G401.6 (cell line): ENCODE measurements at regions not wholly inside any gene's neighbourhood (a gene's known extent, or its start where the extent isn't known, plus 50 kb on each side); places are given as distances from the start of the nearest gene placed in this dataset.

ENCODE experiments used
- FAIRE-seq: peaks from 2 replicates; lab custom pipeline; 2012; peaks lifted over from hg19 to GRCh38; lab: Jason Lieb, UNC

DNA sequence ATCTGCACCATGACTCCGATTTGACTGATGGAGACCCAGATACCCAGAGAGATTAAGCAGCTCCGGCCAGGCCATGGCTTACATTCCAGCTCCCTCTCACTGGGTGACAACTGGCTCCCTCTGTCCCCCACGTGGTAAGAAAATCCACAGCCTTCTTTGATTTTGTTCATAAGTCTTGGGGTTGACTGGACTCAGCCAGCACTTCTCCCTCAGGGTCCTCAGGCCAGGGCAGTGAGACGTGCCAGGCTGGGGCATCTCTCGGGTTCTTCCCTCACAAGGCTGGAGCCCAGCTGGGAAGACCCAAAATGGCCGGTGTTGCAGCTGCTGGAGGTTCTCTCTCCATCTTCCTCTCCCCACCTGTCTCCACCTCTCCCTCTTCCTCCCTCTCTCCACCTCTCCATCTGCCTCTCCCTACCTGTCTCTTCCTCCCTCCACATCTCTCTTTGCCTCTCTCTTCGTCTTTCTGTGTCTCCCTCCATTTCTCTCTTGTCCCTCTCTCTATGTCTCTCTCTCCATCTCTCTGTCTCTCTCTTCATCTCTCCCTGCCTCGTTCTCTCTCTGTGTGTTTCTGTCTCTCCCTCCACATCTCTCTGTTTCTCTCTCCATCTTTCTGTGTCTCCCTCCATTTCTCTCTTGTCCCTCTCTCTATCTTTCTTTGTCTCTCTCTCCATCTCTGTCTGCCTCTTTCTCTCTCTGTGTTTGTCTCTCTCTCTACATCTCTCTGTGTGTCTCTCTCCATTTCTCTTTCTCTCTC is 105.3 kb downstream of the FOXL1 start:
- no peak for FAIRE-seq

- FAIRE-seq, result no peak
Observed at GRCh38 chr16:86685076-86685475, 106.7 kb downstream of the FOXL1 start.

- no peak for FAIRE-seq
Observed at GRCh38 chr16:86690970-86691369, 112.6 kb downstream of the FOXL1 start.

- no peak for FAIRE-seq
Observed at GRCh38 chr16:86692426-86692825, 114.1 kb downstream of the FOXL1 start.

- FAIRE-seq, result no peak
Observed at GRCh38 chr16:86693033-86693432, 114.7 kb downstream of the FOXL1 start.

DNA sequence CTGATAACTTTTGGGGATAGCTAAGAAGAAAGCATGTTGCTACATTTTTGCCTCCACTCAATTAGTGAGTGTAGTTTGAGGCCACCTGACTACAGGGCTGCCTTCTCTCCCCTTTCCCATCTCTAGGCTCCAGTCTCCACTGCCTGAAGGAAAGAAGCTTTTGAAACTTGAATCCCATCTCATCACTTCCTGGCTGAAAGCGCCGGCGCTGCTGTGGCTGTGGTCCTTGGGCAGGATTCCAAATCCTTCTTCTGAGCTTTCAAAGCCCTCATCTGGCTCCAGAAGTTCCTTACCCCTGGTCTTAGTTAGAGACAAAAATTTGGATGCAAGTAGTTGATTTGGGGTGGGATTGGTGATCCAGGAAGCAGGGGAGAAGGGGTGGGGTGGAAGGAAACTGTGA is 119.4 kb downstream of the FOXL1 start:
- FAIRE-seq, result no peak

- FAIRE-seq, result no peak
Observed at GRCh38 chr16:86700046-86700945, 121.9 kb downstream of the FOXL1 start.

GRCh38 chr16:86701286-86701975 is 123.1 kb downstream of the FOXL1 start:
- no peak for FAIRE-seq

DNA sequence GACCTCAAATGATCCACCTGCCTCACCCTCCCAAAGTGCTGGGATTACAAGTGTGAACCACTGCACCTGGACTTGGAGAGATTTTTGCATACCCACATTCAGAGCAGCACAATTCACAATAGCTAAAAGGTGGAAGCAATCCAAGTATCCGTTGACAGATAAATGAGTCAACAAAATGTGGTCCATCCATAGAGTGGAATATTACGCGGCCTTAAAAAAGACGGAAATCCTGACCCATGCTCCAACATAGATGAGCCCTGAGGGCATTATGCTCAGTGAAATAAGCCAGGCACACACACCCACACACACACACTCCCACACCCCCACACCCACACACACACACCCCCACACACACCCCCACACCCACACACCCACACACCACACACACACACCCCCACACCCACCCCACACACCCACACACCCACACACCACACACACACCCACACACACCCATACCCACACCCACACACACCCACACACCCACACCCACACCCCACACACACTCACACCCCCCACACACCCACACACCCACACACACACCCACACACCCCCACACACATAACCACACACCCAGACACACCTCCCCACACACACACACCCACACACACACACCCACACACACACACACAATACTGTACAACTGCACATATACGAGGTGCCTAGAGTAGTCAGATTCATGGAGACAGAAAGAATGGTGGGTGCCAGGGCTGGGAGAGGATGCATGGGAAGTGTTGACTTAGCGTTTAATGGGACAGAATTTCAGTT is 124.7 kb downstream of the FOXL1 start:
- no peak for FAIRE-seq

GRCh38 chr16:86704516-86704915 is 126.2 kb downstream of the FOXL1 start:
- FAIRE-seq, result no peak

- FAIRE-seq, result no peak
Observed at GRCh38 chr16:86706726-86707125, 128.4 kb downstream of the FOXL1 start.

- no peak for FAIRE-seq
Observed at GRCh38 chr16:86707171-86707570, 128.8 kb downstream of the FOXL1 start.

DNA sequence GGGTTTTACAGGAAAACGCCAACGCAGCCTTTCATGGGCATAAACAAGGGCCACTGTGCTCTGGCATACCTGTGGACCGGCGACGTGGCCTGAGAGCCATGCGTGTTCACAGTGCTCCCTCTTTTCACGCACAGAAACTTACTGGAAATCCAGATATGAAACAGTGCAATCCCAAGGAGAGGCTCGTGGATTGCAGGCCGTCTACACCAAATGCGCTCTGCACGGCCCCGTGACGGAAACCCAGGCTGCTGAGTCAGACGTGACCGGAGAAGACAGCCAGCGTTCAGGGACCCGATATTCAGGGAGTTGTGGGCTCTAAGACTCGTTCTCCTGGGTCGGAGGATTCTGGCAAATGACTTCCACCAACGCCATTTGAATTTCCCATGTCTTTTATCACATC is 129.2 kb downstream of the FOXL1 start:
- no peak for FAIRE-seq

DNA sequence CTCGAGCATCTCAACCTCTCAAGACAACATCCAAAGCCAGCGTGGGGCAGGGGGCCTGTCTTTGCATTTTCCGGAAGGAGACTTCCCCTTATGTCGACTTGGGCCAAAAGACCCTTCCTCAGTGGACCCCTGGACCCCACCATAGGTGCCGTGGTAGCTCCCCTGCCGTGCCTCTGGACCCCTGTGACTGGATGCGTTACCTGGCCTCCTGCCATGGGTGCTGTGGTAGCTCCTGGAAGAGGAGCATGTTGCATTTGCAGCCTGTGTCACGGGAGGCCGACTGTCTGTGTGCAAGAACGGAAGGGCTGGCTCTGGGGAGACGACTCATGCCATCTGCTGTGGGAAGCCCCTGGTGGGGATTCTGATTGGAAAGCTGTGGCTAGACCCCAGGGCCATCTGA is 130.1 kb downstream of the FOXL1 start:
- FAIRE-seq, result no peak

- no peak for FAIRE-seq
Observed at GRCh38 chr16:86709103-86709502, 130.8 kb downstream of the FOXL1 start.

GRCh38 chr16:86709902-86710601 is 131.7 kb downstream of the FOXL1 start:
- FAIRE-seq, result no peak

DNA sequence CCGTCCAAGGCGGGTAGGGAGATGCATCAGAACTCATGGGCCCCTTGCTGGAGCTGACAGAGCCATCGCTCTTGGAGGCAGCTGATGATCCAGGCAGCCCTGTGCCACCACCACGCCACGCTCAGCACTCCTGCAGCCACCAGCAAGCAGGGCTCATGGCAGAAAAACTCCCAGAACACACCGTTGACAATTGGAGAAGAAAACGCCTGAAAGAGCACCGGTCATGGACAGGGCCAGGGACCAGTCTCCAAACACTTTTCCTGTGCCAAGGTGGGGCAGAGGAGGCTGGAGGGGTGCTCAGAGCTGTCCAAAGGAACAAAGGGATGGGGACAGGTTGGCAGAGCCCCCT is 132.2 kb downstream of the FOXL1 start:
- FAIRE-seq, result no peak

- FAIRE-seq, result no peak
Observed at GRCh38 chr16:86712158-86713009, 134.0 kb downstream of the FOXL1 start.

- FAIRE-seq, result no peak
Observed at GRCh38 chr16:86713021-86713631, 134.8 kb downstream of the FOXL1 start.

DNA sequence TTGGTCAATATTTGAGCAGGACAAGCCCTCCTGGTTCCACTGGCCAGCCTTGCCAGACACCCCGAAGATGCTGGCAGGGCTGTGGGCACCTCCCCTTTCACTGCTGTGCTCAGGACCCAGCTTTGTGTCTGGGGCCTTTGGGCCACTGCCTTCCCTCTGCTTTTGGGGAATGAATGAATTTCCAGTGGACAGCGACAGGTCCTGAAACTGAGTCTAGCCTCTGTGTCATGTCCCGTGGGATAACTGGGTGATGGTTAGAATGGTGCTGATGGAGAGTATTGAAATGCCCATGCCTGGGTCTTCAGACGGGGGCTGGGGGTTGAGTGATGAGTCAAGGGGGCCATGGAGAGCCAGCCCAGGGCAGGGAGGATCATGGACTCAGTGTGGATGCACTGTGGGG is 135.8 kb downstream of the FOXL1 start:
- no peak for FAIRE-seq
